ENCODE measurements at regions not wholly inside any gene's neighbourhood (a gene's known extent, or its start where the extent isn't known, plus 50 kb on each side); places are given as distances from the start of the nearest gene placed in this dataset.

DNA sequence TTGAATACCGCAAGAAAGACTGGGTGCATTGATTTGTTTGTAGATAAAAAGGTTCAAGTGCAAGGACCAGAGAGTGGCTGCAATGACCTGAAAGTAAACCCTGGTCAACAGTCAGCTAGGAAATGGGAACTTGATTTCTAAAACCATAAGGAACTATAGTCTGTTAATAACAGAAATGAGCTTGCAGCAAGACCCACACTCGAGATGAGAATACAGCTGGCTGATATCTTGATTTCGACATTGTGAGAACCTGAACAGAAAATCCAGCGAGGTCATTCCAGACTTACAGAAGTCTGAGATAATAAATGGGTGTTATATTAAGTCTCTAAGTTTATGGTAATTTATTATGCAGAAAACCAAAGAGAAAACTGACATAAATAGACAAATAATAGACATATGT is 177.3 kb downstream of the NFKBIZ start:
- no peak overlapping the region for H4K8ac ChIP-seq (ENCODE audit: low read depth, low read length)
- H3K27me3 ChIP-seq (ENCODE audit: insufficient read depth, low read length, poor library complexity): no peaks in the 10 kb centered on the region
- no peak overlapping the region for H3K27ac ChIP-seq (ENCODE audit: low read depth, low read length)
- H3K36me3 ChIP-seq (ENCODE audit: control insufficient read depth, insufficient read depth, low read length): no peaks in the 10 kb centered on the region
- no peak overlapping the region for H3K56ac ChIP-seq (ENCODE audit: low read length)
- H2BK5ac ChIP-seq (ENCODE audit: low read length): no peak overlapping the region
- H3K79me1 ChIP-seq (ENCODE audit: low read length): no peaks in the 10 kb centered on the region
- H3K23ac ChIP-seq (ENCODE audit: low read length): no peak overlapping the region
- H2BK120ac ChIP-seq (ENCODE audit: low read depth, low read length): no peak overlapping the region
- H4K5ac ChIP-seq (ENCODE audit: low read length): no peak overlapping the region
- no peak overlapping the region for H3K4me2 ChIP-seq (ENCODE audit: low read length)
- H3K4ac ChIP-seq (ENCODE audit: low read depth, low read length): no peak overlapping the region
- DNase-seq: no peak
- H3K79me2 ChIP-seq (ENCODE audit: control insufficient read depth, insufficient read depth, low read length): no peaks in the 10 kb centered on the region
- no CpG with 5 or more reads among the region's 4 CpGs for WGBS (ENCODE audit: extremely low coverage, insufficient coverage, low lambda C conversion rate)
- H3K4me3 ChIP-seq (ENCODE audit: low read length): no peak overlapping the region
- no peak overlapping the region for H3K18ac ChIP-seq (ENCODE audit: low read length)
- H3K9ac ChIP-seq (ENCODE audit: low read length): no peak overlapping the region
- H2AK5ac ChIP-seq (ENCODE audit: low read length): no peak overlapping the region
- no peaks in the 10 kb centered on the region for H3K4me1 ChIP-seq (ENCODE audit: control insufficient read depth, low read depth, low read length)
- no peak overlapping the region for H2BK15ac ChIP-seq (replicated peaks; ENCODE audit: low read depth)

DNA sequence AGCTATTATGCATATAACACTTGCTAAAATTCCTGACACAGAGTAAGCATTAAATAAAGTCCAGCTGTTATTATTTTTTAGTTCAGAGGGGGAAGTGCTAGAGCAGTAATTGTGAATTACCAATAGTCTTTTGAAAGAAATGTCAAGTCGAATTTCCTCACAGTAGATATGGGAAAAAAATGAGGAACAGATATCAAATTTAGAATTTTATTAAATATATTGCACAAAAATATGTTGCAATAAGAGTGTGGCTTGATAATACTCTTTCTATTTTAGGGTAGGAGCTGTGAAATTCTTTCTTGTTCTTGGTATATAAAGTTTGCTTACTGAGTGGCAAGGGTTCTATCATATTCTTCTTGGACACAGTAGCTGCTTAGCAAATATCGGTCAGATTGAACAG is 181.3 kb downstream of the NFKBIZ start:
- Histone ChIP-seq H3K79me2 (ENCODE audit: control insufficient read depth, insufficient read depth, low read length) (no peaks in the 10 kb centered on the region), H3K36me3 (ENCODE audit: control insufficient read depth, insufficient read depth, low read length) (no peaks in the 10 kb centered on the region), H3K27me3 (ENCODE audit: insufficient read depth, low read length, poor library complexity) (no peaks in the 10 kb centered on the region), H2BK5ac (ENCODE audit: low read length) (no peak overlapping the region), H3K4me1 (ENCODE audit: control insufficient read depth, low read depth, low read length) (no peaks in the 10 kb centered on the region), H3K9ac (ENCODE audit: low read length) (no peak overlapping the region), H3K27ac (ENCODE audit: low read depth, low read length) (no peak overlapping the region), H2BK15ac (replicated peaks; ENCODE audit: low read depth) (no peak overlapping the region), H4K5ac (ENCODE audit: low read length) (no peak overlapping the region), H2BK120ac (ENCODE audit: low read depth, low read length) (no peak overlapping the region), H2AK5ac (ENCODE audit: low read length) (no peak overlapping the region), H3K4me2 (ENCODE audit: low read length) (no peak overlapping the region), H3K4ac (ENCODE audit: low read depth, low read length) (no peak overlapping the region), H3K79me1 (ENCODE audit: low read length) (no peaks in the 10 kb centered on the region), H3K23ac (ENCODE audit: low read length) (no peak overlapping the region), H3K4me3 (ENCODE audit: low read length) (no peak overlapping the region), H3K18ac (ENCODE audit: low read length) (no peak overlapping the region), H4K8ac (ENCODE audit: low read depth, low read length) (no peak overlapping the region), H3K56ac (ENCODE audit: low read length) (no peak overlapping the region)
- DNase-seq: no peak
- WGBS (ENCODE audit: extremely low coverage, insufficient coverage, low lambda C conversion rate): no CpG with 5 or more reads among the region's 2 CpGs

DNA sequence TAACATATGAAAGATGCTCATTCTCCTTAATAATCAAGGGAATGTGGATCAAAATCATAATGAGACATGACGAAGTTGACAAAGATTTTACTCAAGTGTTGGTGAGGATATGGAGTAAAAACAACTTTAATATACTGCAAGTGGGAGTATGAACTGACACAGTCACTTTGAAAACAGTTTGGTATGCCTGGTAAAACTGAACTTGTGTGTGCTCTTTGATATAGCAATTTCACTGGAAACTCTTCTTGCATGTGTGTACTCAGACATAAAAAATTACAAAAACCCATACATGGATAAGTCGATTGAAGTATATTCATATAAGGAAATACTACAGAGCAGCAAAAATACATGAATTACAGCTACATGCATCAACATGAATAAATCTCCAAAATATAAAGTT is 182.5 kb downstream of the NFKBIZ start:
- Histone ChIP-seq H2BK15ac (replicated peaks; ENCODE audit: low read depth) (no peak overlapping the region), H3K36me3 (ENCODE audit: control insufficient read depth, insufficient read depth, low read length) (no peaks in the 10 kb centered on the region), H3K18ac (ENCODE audit: low read length) (no peak overlapping the region), H3K23ac (ENCODE audit: low read length) (no peak overlapping the region), H2BK5ac (ENCODE audit: low read length) (no peak overlapping the region), H3K4me3 (ENCODE audit: low read length) (no peak overlapping the region), H3K79me1 (ENCODE audit: low read length) (no peaks in the 10 kb centered on the region), H3K56ac (ENCODE audit: low read length) (no peak overlapping the region), H2BK120ac (ENCODE audit: low read depth, low read length) (no peak overlapping the region), H3K4ac (ENCODE audit: low read depth, low read length) (no peak overlapping the region), H3K9ac (ENCODE audit: low read length) (no peak overlapping the region), H2AK5ac (ENCODE audit: low read length) (no peak overlapping the region), H4K5ac (ENCODE audit: low read length) (no peak overlapping the region), H3K79me2 (ENCODE audit: control insufficient read depth, insufficient read depth, low read length) (no peaks in the 10 kb centered on the region), H3K27me3 (ENCODE audit: insufficient read depth, low read length, poor library complexity) (no peaks in the 10 kb centered on the region), H3K4me2 (ENCODE audit: low read length) (no peak overlapping the region), H4K8ac (ENCODE audit: low read depth, low read length) (no peak overlapping the region), H3K27ac (ENCODE audit: low read depth, low read length) (no peak overlapping the region), H3K4me1 (ENCODE audit: control insufficient read depth, low read depth, low read length) (no peaks in the 10 kb centered on the region)
- no CpG with 5 or more reads among the region's 2 CpGs for WGBS (ENCODE audit: extremely low coverage, insufficient coverage, low lambda C conversion rate)
- no peak for DNase-seq

DNA sequence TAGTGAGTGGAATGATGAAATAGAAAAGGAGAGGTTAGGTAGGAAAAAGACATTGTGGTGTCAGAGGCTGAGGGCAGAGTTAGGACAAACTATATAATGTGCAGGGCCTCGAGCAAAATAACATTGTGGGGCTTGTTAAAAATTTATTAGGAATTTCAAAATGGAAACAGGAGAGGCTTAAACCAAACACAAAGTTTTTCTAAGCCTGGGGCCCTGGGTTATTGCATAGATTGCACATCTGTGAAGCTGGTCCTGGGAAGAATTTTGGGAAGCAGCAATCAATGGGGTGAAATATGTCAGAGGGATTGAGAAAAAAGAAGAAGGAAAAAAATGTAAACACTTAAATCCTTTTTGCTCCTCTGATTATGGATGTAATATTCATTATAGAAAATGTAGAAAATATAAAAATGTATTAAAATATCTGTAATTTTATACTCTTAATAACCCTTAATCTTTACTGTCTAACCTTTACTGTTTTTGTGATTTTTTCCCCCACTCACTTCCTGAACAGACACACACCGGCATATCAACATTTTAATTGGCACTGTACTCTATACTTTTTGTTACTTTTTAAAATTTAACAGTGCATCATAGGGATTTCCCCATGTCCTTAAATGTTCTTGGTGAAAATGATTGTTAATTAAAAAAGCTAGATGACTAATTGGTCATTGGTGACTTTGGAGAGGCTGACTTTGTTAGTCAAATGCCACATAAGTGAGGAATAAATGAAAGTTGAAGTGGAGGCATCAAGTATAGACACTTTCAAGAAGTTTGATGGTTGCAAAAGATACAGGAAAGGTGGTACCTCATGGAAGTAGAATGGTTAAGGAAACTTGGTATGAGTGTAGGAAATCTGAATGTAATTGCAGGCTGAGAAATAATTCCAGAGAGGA is 183.4 kb downstream of the NFKBIZ start:
- Histone ChIP-seq H4K5ac (ENCODE audit: low read length) (no peak overlapping the region), H3K18ac (ENCODE audit: low read length) (no peak overlapping the region), H3K27ac (ENCODE audit: low read depth, low read length) (no peak overlapping the region), H3K36me3 (ENCODE audit: control insufficient read depth, insufficient read depth, low read length) (no peaks in the 10 kb centered on the region), H3K4me2 (ENCODE audit: low read length) (no peak overlapping the region), H3K79me1 (ENCODE audit: low read length) (no peaks in the 10 kb centered on the region), H3K23ac (ENCODE audit: low read length) (no peak overlapping the region), H2BK5ac (ENCODE audit: low read length) (no peak overlapping the region), H3K4me3 (ENCODE audit: low read length) (no peak overlapping the region), H3K56ac (ENCODE audit: low read length) (no peak overlapping the region), H3K79me2 (ENCODE audit: control insufficient read depth, insufficient read depth, low read length) (no peaks in the 10 kb centered on the region), H3K9ac (ENCODE audit: low read length) (no peak overlapping the region), H2AK5ac (ENCODE audit: low read length) (no peak overlapping the region), H3K4ac (ENCODE audit: low read depth, low read length) (no peak overlapping the region), H3K27me3 (ENCODE audit: insufficient read depth, low read length, poor library complexity) (no peaks in the 10 kb centered on the region), H2BK15ac (replicated peaks; ENCODE audit: low read depth) (no peak overlapping the region), H4K8ac (ENCODE audit: low read depth, low read length) (no peak overlapping the region), H2BK120ac (ENCODE audit: low read depth, low read length) (no peak overlapping the region), H3K4me1 (ENCODE audit: control insufficient read depth, low read depth, low read length) (no peaks in the 10 kb centered on the region)
- no CpG with 5 or more reads among the region's 2 CpGs for WGBS (ENCODE audit: extremely low coverage, insufficient coverage, low lambda C conversion rate)
- no peak for DNase-seq

DNA sequence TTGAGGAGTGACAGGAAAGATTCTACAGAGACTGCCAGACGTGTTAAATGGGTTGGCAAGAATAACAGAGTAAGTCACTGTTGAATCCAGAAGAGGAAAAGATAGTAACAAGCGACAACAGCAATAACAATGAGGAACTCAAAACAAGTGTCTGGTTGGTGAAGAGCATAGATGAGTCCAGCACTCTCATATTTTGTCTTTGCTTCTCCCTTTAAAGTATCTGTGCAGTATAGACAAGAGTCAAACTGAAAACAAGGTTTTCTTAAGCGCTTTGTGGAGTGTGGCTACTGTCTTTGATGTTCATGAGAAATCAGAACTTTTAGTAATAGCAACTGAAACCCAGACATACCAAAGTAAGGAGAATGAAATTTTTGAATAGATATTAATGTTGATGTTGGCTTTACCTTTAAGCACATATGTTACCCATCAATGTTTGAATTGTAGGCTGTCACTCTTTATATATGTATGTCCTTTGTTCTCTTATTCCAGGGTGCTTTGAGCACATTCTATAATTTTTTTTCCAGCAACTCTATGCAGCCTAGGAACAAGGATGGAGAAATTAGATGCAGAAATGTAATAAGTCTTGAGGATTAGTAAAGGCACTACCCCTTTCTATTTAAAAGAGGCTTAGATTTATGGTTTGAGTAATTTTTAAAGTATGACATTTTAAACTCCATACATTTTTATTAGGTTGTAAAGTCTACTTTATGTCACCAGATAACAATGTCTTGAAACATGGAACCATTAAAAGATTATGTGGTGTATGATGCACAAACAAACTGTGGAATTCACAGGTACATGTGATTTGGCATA is 185.5 kb downstream of the NFKBIZ start:
- Histone ChIP-seq H2BK5ac (ENCODE audit: low read length) (no peak overlapping the region), H4K8ac (ENCODE audit: low read depth, low read length) (no peak overlapping the region), H4K5ac (ENCODE audit: low read length) (no peak overlapping the region), H3K79me2 (ENCODE audit: control insufficient read depth, insufficient read depth, low read length) (no peaks in the 10 kb centered on the region), H3K27ac (ENCODE audit: low read depth, low read length) (no peak overlapping the region), H3K9ac (ENCODE audit: low read length) (no peak overlapping the region), H3K56ac (ENCODE audit: low read length) (no peak overlapping the region), H3K4me2 (ENCODE audit: low read length) (no peak overlapping the region), H3K4ac (ENCODE audit: low read depth, low read length) (no peak overlapping the region), H2BK120ac (ENCODE audit: low read depth, low read length) (no peak overlapping the region), H2BK15ac (replicated peaks; ENCODE audit: low read depth) (no peak overlapping the region), H3K23ac (ENCODE audit: low read length) (no peak overlapping the region), H3K36me3 (ENCODE audit: control insufficient read depth, insufficient read depth, low read length) (no peaks in the 10 kb centered on the region), H3K4me1 (ENCODE audit: control insufficient read depth, low read depth, low read length) (no peaks in the 10 kb centered on the region), H3K4me3 (ENCODE audit: low read length) (no peak overlapping the region), H2AK5ac (ENCODE audit: low read length) (no peak overlapping the region), H3K18ac (ENCODE audit: low read length) (no peak overlapping the region), H3K27me3 (ENCODE audit: insufficient read depth, low read length, poor library complexity) (no peaks in the 10 kb centered on the region), H3K79me1 (ENCODE audit: low read length) (no peaks in the 10 kb centered on the region)
- DNase-seq: no peak
- no CpG with 5 or more reads among the region's 3 CpGs for WGBS (ENCODE audit: extremely low coverage, insufficient coverage, low lambda C conversion rate)
